K562 (cell line): ENCODE measurements at regions not wholly inside any gene's neighbourhood (a gene's known extent, or its start where the extent isn't known, plus 50 kb on each side); places are given as distances from the start of the nearest gene placed in this dataset.
A peak's percentile ranks its signal among the peaks of the same experiment; 100 is the strongest.

Source experiments
- ATAC-seq: fragments of 200-7000 bp; cut with Tn5 transposase; 3 replicates; pipeline ENCODE4 v1.9.1; 2020; ENCODE audit warnings: moderate library complexity
- BruUV-seq: library from RNA; stranded (reverse); fragments of 400-500 nt; replicated peaks from 2 replicates; lab custom pipeline; 2021; lab: Mats Ljungman, UMichigan
- CTCF ChIA-PET: fragments of 300-600 bp; formaldehyde crosslinking; extraction: SDS; loops from one replicate; lab custom pipeline; 2021; ENCODE audit warnings: low intra/inter-chr PET ratio; lab: Yijun Ruan, JAX
- POLR2A ChIA-PET: fragments of 300-600, 350-650 bp; sonication (Branson Sonifier 250); formaldehyde crosslinking; extraction: SDS; loops from one replicate; lab custom pipeline; 2021; ENCODE audit warnings: antibody characterized with exemption, inconsistent platforms; lab: Yijun Ruan, JAX
- DNase-seq, 4 experiments: peaks; one replicate each; pipeline versions ENCODE4 v3.0.0 to v3.0.0-alpha.2; 2011 to 2018; ENCODE audit warnings: low spot score in 3 of 4, mixed read lengths in 3 of 4; ENCODE audit errors: extremely low read depth in 1 of 4
- FAIRE-seq: peaks from 2 replicates; lab custom pipeline; 2011; peaks lifted over from hg19 to GRCh38; lab: Jason Lieb, UNC
- H2AFZ ChIP-seq: 2 replicates; pipeline ENCODE4 v1.6.0; 2011; ENCODE audit warnings: low read depth, low read length, control low read depth, inconsistent platforms
- H3K27ac ChIP-seq: fragments of 200-600 bp; 3 replicates; pipeline ENCODE4 v1.8.0; 2011; ENCODE audit warnings: low read depth, mild to moderate bottlenecking, control low read depth, inconsistent platforms, low read length, moderate library complexity, mixed read lengths; ENCODE audit errors: extremely low read depth
- H3K27me3 ChIP-seq, 2 experiments: fragments of 300-600 bp in 1 of 2; 2 replicates in 1 of 2; 3 replicates in 1 of 2; pipeline versions ENCODE4 v1.6.0 to v1.8.0; 2011; ENCODE audit warnings: inconsistent platforms in 2 of 2, low read length in 2 of 2, mild to moderate bottlenecking in 1 of 2, mixed read lengths in 1 of 2, moderate library complexity in 1 of 2; ENCODE audit not compliant: control insufficient read depth in 2 of 2, insufficient read depth in 2 of 2
- H3K36me3 ChIP-seq: fragments of 300-600 bp; 3 replicates; pipeline ENCODE4 v1.8.0; 2011; ENCODE audit warnings: mild to moderate bottlenecking, low read length, inconsistent platforms; ENCODE audit not compliant: control insufficient read depth, insufficient read depth
- H3K4me1 ChIP-seq, 2 experiments: fragments of 200-600 bp in 1 of 2; replicated peaks in 1 of 2; 2 replicates in 1 of 2; 3 replicates in 1 of 2; pipeline versions ENCODE4 v1.5.1 to v1.8.0; 2011; ENCODE audit warnings: inconsistent platforms in 2 of 2, low read length in 2 of 2, mild to moderate bottlenecking in 1 of 2, mixed read lengths in 1 of 2, moderate library complexity in 1 of 2; ENCODE audit not compliant: control insufficient read depth in 2 of 2, insufficient read depth in 2 of 2
- H3K4me2 ChIP-seq: 2 replicates; pipeline ENCODE4 v1.6.1; 2011; ENCODE audit warnings: low read length, control low read depth, inconsistent platforms, mixed read lengths; ENCODE audit not compliant: insufficient read depth
- H3K4me3 ChIP-seq: fragments of 200-600 bp; sonication (generic), shearing (Covaris generic); 2 replicates; pipeline ENCODE4 v1.5.1; 2016; ENCODE audit warnings: control low read depth, inconsistent platforms
- H3K79me2 ChIP-seq: fragments of 200-600 bp; 3 replicates; pipeline ENCODE4 v1.8.0; 2011; ENCODE audit warnings: low read length, inconsistent platforms; ENCODE audit not compliant: control insufficient read depth, insufficient read depth
- H3K9ac ChIP-seq, 2 experiments: 2 replicates each; pipeline versions ENCODE4 v1.6.0 to v1.6.1; 2011; ENCODE audit warnings: low read depth in 2 of 2, low read length in 2 of 2, control low read depth in 1 of 2, inconsistent platforms in 1 of 2, mild to moderate bottlenecking in 1 of 2, mixed read lengths in 1 of 2; ENCODE audit not compliant: insufficient read depth in 1 of 2
- H3K9me1 ChIP-seq: one replicate; pipeline ENCODE4 v1.6.0; 2011; ENCODE audit warnings: inconsistent platforms, mild to moderate bottlenecking, low read length, moderate library complexity; ENCODE audit not compliant: control insufficient read depth, insufficient read depth
- H3K9me3 ChIP-seq: replicated peaks from 2 replicates; pipeline ENCODE4 v1.5.1; 2011; ENCODE audit warnings: low read depth, low read length, inconsistent platforms; ENCODE audit not compliant: control insufficient read depth, insufficient read depth
- H4K20me1 ChIP-seq: replicated peaks from 2 replicates; pipeline ENCODE4 v1.6.1; 2011; ENCODE audit warnings: low read length, inconsistent platforms, mixed read lengths; ENCODE audit not compliant: control insufficient read depth, insufficient read depth
- BCOR ChIP-seq: fragments of 450-650 bp; IDR thresholded peaks from 2 replicates; pipeline ENCODE4 v1.6.1; 2016
- CBFA2T2 ChIP-seq: fragments of 450-650 bp; conservative IDR thresholded peaks from 2 replicates; pipeline ENCODE4 v1.6.1; 2017; ENCODE audit warnings: mild to moderate bottlenecking
- CBFA2T3 ChIP-seq: fragments of 450-650 bp; IDR thresholded peaks from 2 replicates; pipeline ENCODE4 v1.6.1; 2017
- COPS2 ChIP-seq: fragments of 450-650 bp; conservative IDR thresholded peaks from 2 replicates; pipeline ENCODE4 v1.6.1; 2016; ENCODE audit warnings: mild to moderate bottlenecking, moderate library complexity
- ETV5 ChIP-seq: sonication (generic); formaldehyde crosslinking; IDR thresholded peaks from 2 replicates; pipeline ENCODE4 v1.4.0; 2020; ENCODE audit warnings: low read depth, mild to moderate bottlenecking, missing genetic modification reagents
- HNRNPK ChIP-seq: fragments of 200-400 bp; formaldehyde crosslinking; IDR thresholded peaks from one replicate; pipeline ENCODE4 v1.6.1; 2018; ENCODE audit warnings: mild to moderate bottlenecking, low read depth, low read length; ENCODE audit not compliant: poor library complexity, severe bottlenecking
- MEIS2 ChIP-seq: fragments of 450-650 bp; IDR thresholded peaks from 2 replicates; pipeline ENCODE4 v1.6.1; 2014; ENCODE audit warnings: mild to moderate bottlenecking; ENCODE audit not compliant: partially characterized antibody
- SOX6 ChIP-seq: fragments of 450-650 bp; IDR thresholded peaks from 2 replicates; pipeline ENCODE4 v1.6.1; 2014; ENCODE audit warnings: mild to moderate bottlenecking
- STAT5A ChIP-seq: IDR thresholded peaks from 2 replicates; pipeline ENCODE4 v1.6.1; 2012; ENCODE audit warnings: low read length, inconsistent platforms, borderline replicate concordance
- TAL1 ChIP-seq: fragments of 450-650 bp; IDR thresholded peaks from 2 replicates; pipeline ENCODE4 v1.6.1; 2016; ENCODE audit warnings: mild to moderate bottlenecking
- ZNF232 ChIP-seq: sonication (generic); formaldehyde crosslinking; IDR thresholded peaks from 2 replicates; pipeline ENCODE4 v1.8.0; 2022; ENCODE audit warnings: mild to moderate bottlenecking, missing genetic modification reagents
- ZNF75A ChIP-seq: fragments of 450-650 bp; formaldehyde crosslinking; IDR thresholded peaks from 2 replicates; pipeline ENCODE4 v1.4.0; 2020; ENCODE audit warnings: mild to moderate bottlenecking
- WGBS: fragments of 100-300 bp; shearing (Covaris generic); methylation state at CpG from one replicate; pipeline ENCODE4 v1.1.6; 2016; ENCODE audit warnings: low coverage, mixed read lengths; ENCODE audit not compliant: insufficient coverage; ENCODE audit errors: missing lambda C conversion rate; 5-methylcytosine and 5-hydroxymethylcytosine counted together
- in situ Hi-C: fragments of 300-500 bp; cut with MboI; formaldehyde crosslinking; loops from 4 replicates; pipeline ENCODE4 v1.15.0; 2018; ENCODE audit warnings: inconsistent platforms, mixed read lengths
- intact Hi-C: fragments of 100-400 bp; cut with micrococcal nuclease; formaldehyde crosslinking; loops from 2 replicates; pipeline ENCODE4 v1.14.2; 2022
- TF ChIP-seq, protein P1 (sequence below): IDR thresholded peaks from 2 replicates; pipeline ENCODE4 v1.6.1; 2014; ENCODE audit warnings: antibody characterized with exemption
- TF ChIP-seq, protein P2 (sequence below), 2 experiments: fragments of 450-650 bp; conservative IDR thresholded peaks; 2 replicates each; pipeline ENCODE4 v1.6.1; 2017; ENCODE audit warnings: mild to moderate bottlenecking in 2 of 2, moderate library complexity in 2 of 2
- TF ChIP-seq, protein P3 (sequence below): fragments of 450-650 bp; IDR thresholded peaks from 2 replicates; pipeline ENCODE4 v1.6.1; 2017; ENCODE audit warnings: antibody characterized with exemption, mild to moderate bottlenecking

DNA sequence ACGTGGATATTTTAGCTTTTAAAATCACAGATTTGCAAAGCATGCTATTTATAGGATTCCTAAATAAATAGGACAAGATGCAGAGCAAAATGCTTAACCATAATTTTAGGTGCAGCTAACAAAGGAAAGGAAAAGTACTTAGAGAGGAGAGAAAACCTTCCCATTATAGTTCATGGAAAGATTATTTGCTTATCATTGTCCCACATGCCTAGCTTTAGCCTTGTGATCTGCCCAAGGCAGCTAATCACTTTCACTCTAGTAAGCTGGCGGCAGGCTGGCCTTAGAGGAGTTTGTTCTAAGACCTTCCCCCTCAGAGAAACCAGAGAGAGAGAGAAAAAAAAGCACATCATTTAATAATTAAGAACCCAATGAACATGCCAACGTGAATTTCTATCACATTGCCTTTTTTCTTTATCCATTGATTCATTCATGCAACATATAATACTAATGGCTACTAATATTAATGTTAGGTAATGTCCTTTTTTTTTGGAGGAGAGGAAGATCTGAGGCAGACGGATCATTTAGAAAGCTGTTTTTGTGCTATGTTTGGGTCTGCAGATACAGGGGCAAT lies 274.6 kb downstream of the ARL4A start:
- WGBS = 15% methylated on average over 4 of the region's 4 CpGs
- Histone ChIP-seq H3K4me3 (no peak overlapping the region), H3K79me2 (no peaks in the 10 kb centered on the region), H3K4me2 (peak overlapping the region; percentile 27; the same call in 1 of the 2 replicates), H3K9me3 (no peaks in the 10 kb centered on the region), H3K27ac (no peak overlapping the region), H3K27me3 (no peaks in the 10 kb centered on the region), H3K36me3 (no peaks in the 10 kb centered on the region), H3K9ac (peak overlapping the region in 1 of 2 experiments; percentile 35; a peak in 1 of 4 replicates), H2AFZ (peak overlapping the region; percentile 57), H3K9me1 (no peaks in the 10 kb centered on the region), H3K4me1 (peaks cover 0 to 26% of the 10 kb centered on the region in 2 experiments; a peak in 3 of 5 replicates), H4K20me1 (no peaks in the 10 kb centered on the region)
- no TSS peak for BruUV-seq
- CTCF ChIA-PET = no interaction called here
- intact Hi-C loops = no loop called here
- peak; percentile 82 for ATAC-seq
- FAIRE-seq = peak; percentile 92
- DNase-seq = peak in 3 of 4 experiments; percentile 15 to 87 (median 66)
- POLR2A ChIA-PET = interaction anchor here (1.0 to 1.3 kb wide), 2 partner anchors 10 to 12 kb away, joined by 3 to 4 read pairs; no protein-coding TSS in a partner anchor
- in situ Hi-C loops = no loop called here
- TF ChIP-seq MEIS2 (peak; percentile 26), ETV5 (CRISPR knock-in tag) (no peak), CBFA2T2 (peak; percentile 66), COPS2 (no peak), HNRNPK (no peak), TAL1 (peak; percentile 67), BCOR (no peak), ZNF75A (CRISPR knock-in tag) (peak; percentile 93), STAT5A (peak; percentile 19; the same call in 1 of the 2 replicates), CBFA2T3 (peak; percentile 84), SOX6 (peak; percentile 70; the same call in 1 of the 2 replicates), ZNF232 (CRISPR knock-in tag) (no peak)
- TF ChIP-seq, protein P1, sequence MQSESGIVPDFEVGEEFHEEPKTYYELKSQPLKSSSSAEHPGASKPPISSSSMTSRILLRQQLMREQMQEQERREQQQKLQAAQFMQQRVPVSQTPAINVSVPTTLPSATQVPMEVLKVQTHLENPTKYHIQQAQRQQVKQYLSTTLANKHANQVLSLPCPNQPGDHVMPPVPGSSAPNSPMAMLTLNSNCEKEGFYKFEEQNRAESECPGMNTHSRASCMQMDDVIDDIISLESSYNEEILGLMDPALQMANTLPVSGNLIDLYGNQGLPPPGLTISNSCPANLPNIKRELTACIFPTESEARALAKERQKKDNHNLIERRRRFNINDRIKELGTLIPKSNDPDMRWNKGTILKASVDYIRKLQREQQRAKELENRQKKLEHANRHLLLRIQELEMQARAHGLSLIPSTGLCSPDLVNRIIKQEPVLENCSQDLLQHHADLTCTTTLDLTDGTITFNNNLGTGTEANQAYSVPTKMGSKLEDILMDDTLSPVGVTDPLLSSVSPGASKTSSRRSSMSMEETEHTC = 0 out of 2 replicates have a peak, but pooled peaks have one; percentile 67
- TF ChIP-seq, protein P2, sequence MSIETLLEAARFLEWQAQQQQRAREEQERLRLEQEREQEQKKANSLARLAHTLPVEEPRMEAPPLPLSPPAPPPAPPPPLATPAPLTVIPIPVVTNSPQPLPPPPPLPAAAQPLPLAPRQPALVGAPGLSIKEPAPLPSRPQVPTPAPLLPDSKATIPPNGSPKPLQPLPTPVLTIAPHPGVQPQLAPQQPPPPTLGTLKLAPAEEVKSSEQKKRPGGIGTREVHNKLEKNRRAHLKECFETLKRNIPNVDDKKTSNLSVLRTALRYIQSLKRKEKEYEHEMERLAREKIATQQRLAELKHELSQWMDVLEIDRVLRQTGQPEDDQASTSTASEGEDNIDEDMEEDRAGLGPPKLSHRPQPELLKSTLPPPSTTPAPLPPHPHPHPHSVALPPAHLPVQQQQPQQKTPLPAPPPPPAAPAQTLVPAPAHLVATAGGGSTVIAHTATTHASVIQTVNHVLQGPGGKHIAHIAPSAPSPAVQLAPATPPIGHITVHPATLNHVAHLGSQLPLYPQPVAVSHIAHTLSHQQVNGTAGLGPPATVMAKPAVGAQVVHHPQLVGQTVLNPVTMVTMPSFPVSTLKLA (conservative IDR thresholded peaks at IDR 0.05) = 0 out of 4 replicates have a peak, but pooled peaks of 1 of the 2 experiments have one; percentile 20
- TF ChIP-seq, protein P3, sequence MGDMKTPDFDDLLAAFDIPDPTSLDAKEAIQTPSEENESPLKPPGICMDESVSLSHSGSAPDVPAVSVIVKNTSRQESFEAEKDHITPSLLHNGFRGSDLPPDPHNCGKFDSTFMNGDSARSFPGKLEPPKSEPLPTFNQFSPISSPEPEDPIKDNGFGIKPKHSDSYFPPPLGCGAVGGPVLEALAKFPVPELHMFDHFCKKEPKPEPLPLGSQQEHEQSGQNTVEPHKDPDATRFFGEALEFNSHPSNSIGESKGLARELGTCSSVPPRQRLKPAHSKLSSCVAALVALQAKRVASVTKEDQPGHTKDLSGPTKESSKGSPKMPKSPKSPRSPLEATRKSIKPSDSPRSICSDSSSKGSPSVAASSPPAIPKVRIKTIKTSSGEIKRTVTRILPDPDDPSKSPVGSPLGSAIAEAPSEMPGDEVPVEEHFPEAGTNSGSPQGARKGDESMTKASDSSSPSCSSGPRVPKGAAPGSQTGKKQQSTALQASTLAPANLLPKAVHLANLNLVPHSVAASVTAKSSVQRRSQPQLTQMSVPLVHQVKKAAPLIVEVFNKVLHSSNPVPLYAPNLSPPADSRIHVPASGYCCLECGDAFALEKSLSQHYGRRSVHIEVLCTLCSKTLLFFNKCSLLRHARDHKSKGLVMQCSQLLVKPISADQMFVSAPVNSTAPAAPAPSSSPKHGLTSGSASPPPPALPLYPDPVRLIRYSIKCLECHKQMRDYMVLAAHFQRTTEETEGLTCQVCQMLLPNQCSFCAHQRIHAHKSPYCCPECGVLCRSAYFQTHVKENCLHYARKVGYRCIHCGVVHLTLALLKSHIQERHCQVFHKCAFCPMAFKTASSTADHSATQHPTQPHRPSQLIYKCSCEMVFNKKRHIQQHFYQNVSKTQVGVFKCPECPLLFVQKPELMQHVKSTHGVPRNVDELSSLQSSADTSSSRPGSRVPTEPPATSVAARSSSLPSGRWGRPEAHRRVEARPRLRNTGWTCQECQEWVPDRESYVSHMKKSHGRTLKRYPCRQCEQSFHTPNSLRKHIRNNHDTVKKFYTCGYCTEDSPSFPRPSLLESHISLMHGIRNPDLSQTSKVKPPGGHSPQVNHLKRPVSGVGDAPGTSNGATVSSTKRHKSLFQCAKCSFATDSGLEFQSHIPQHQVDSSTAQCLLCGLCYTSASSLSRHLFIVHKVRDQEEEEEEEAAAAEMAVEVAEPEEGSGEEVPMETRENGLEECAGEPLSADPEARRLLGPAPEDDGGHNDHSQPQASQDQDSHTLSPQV = 0 out of 2 replicates have a peak, but pooled peaks have one; percentile 29
